HEK293 (cell line): ENCODE measurements at regions not wholly inside any gene's neighbourhood (a gene's known extent, or its start where the extent isn't known, plus 50 kb on each side); places are given as distances from the start of the nearest gene placed in this dataset.

Experiments
- CTCF ChIA-PET: fragments of 350-600 bp; formaldehyde crosslinking; extraction: SDS; loops from one replicate; lab custom pipeline; 2021; ENCODE audit warnings: antibody characterized with exemption; lab: Yijun Ruan, JAX
- POLR2A ChIA-PET: fragments of 300-600 bp; formaldehyde crosslinking; extraction: SDS; loops from one replicate; lab custom pipeline; 2020; ENCODE audit warnings: antibody characterized with exemption, inconsistent platforms; lab: Yijun Ruan, JAX
- H3K27ac ChIP-seq: fragments of 200-500 bp; sonication (Bioruptor generic); 2 replicates; pipeline ENCODE4 v1.5.1; 2014; ENCODE audit warnings: low read depth, low read length, control low read depth, inconsistent platforms; ENCODE audit errors: extremely low read depth
- H3K36me3 ChIP-seq, 2 experiments: fragments of 200-500 bp in 1 of 2; sonication (Bioruptor generic) in 1 of 2; 1 replicate in 1 of 2; 2 replicates in 1 of 2; pipeline ENCODE4 v1.5.1; 2014 to 2017; ENCODE audit warnings: inconsistent platforms in 2 of 2, low read length in 2 of 2; ENCODE audit not compliant: control insufficient read depth in 2 of 2, insufficient read depth in 1 of 2
- H3K4me1 ChIP-seq: fragments of 200-500 bp; sonication (Bioruptor generic); 2 replicates; pipeline ENCODE4 v1.5.1; 2014; ENCODE audit warnings: mild to moderate bottlenecking, low read length, inconsistent platforms; ENCODE audit not compliant: control insufficient read depth, insufficient read depth
- H3K4me3 ChIP-seq: 2 replicates; pipeline ENCODE4 v1.5.1; 2011; ENCODE audit warnings: low read depth, mild to moderate bottlenecking, control low read depth, low read length, moderate library complexity
- H3K9me3 ChIP-seq: fragments of 200-500 bp; sonication (Bioruptor generic); 2 replicates; pipeline ENCODE4 v1.5.1; 2014; ENCODE audit warnings: low read depth, low read length, inconsistent platforms; ENCODE audit not compliant: control insufficient read depth, insufficient read depth
- GFI1B ChIP-seq: fragments of 450-650 bp; formaldehyde crosslinking; IDR thresholded peaks from 2 replicates; pipeline ENCODE4 v1.5.1; 2016; ENCODE audit warnings: missing biosample characterization, missing genetic modification characterization
- MZF1 ChIP-seq: fragments of 450-650 bp; formaldehyde crosslinking; IDR thresholded peaks from 2 replicates; pipeline ENCODE4 v1.5.1; 2017; ENCODE audit warnings: missing biosample characterization, missing genetic modification characterization, borderline replicate concordance
- TCF7L2 ChIP-seq: IDR thresholded peaks from 2 replicates; pipeline ENCODE4 v1.6.1; 2011; ENCODE audit warnings: low read depth, mild to moderate bottlenecking, inconsistent platforms, low read length, moderate library complexity, borderline replicate concordance
- ZBTB8A ChIP-seq: fragments of 450-650 bp; formaldehyde crosslinking; IDR thresholded peaks from 2 replicates; pipeline ENCODE4 v1.5.1; 2016; ENCODE audit warnings: missing biosample characterization, missing genetic modification characterization
- ZFP41 ChIP-seq: fragments of 450-650 bp; formaldehyde crosslinking; IDR thresholded peaks from 2 replicates; pipeline ENCODE4 v1.5.1; 2016; ENCODE audit warnings: missing biosample characterization, missing genetic modification characterization, borderline replicate concordance
- ZNF140 ChIP-seq: fragments of 450-650 bp; formaldehyde crosslinking; IDR thresholded peaks from 2 replicates; pipeline ENCODE4 v1.5.1; 2016; ENCODE audit warnings: missing biosample characterization, missing genetic modification characterization
- ZNF157 ChIP-seq: fragments of 450-650 bp; formaldehyde crosslinking; IDR thresholded peaks from 2 replicates; pipeline ENCODE4 v1.5.1; 2016; ENCODE audit warnings: missing biosample characterization, missing genetic modification characterization
- ZNF23 ChIP-seq: fragments of 450-650 bp; formaldehyde crosslinking; IDR thresholded peaks from 2 replicates; pipeline ENCODE4 v1.5.1; 2016; ENCODE audit warnings: missing biosample characterization, missing genetic modification characterization, borderline replicate concordance
- ZNF239 ChIP-seq: fragments of 450-650 bp; formaldehyde crosslinking; IDR thresholded peaks from 2 replicates; pipeline ENCODE4 v1.5.1; 2016; ENCODE audit warnings: missing biosample characterization, missing genetic modification characterization
- ZNF266 ChIP-seq: fragments of 450-650 bp; formaldehyde crosslinking; IDR thresholded peaks from 2 replicates; pipeline ENCODE4 v1.5.1; 2016; ENCODE audit warnings: missing biosample characterization, missing genetic modification characterization, low read depth
- ZNF549 ChIP-seq: fragments of 450-650 bp; IDR thresholded peaks from 2 replicates; pipeline ENCODE4 v1.5.1; 2018; ENCODE audit warnings: missing biosample characterization, missing genetic modification characterization, mild to moderate bottlenecking, inconsistent platforms, moderate library complexity
- ZNF658 ChIP-seq: fragments of 450-650 bp; formaldehyde crosslinking; IDR thresholded peaks from 2 replicates; pipeline ENCODE4; 2016; ENCODE audit warnings: missing biosample characterization, missing genetic modification characterization
- ZNF830 ChIP-seq: fragments of 450-650 bp; IDR thresholded peaks from 2 replicates; pipeline ENCODE4 v1.5.0; 2018; ENCODE audit warnings: missing biosample characterization, missing genetic modification characterization, low read depth, mild to moderate bottlenecking, moderate library complexity
- TF ChIP-seq, protein P1 (sequence below): fragments of 450-650 bp; formaldehyde crosslinking; IDR thresholded peaks from 2 replicates; pipeline ENCODE4 v1.5.1; 2016; ENCODE audit warnings: missing biosample characterization, missing genetic modification characterization
- TF ChIP-seq, protein P2 (sequence below): fragments of 450-650 bp; formaldehyde crosslinking; IDR thresholded peaks from 2 replicates; pipeline ENCODE4 v1.5.0; 2017; ENCODE audit warnings: missing biosample characterization, missing genetic modification characterization, borderline replicate concordance
- TF ChIP-seq, protein P3 (sequence below): fragments of 450-650 bp; formaldehyde crosslinking; IDR thresholded peaks from 2 replicates; pipeline ENCODE4 v1.5.1; 2016; ENCODE audit warnings: missing biosample characterization, missing genetic modification characterization
- TF ChIP-seq, protein P4 (sequence below): fragments of 450-650 bp; formaldehyde crosslinking; conservative IDR thresholded peaks from 2 replicates; pipeline ENCODE4 v1.5.1; 2016; ENCODE audit warnings: low read depth, missing biosample characterization, missing genetic modification characterization
- TF ChIP-seq, protein P5 (sequence below): fragments of 450-650 bp; formaldehyde crosslinking; optimal IDR thresholded peaks from 2 replicates; pipeline ENCODE3; 2016; ENCODE audit warnings: missing biosample characterization, mild to moderate bottlenecking, missing genetic modification characterization
- TF ChIP-seq, protein P6 (sequence below): fragments of 450-650 bp; formaldehyde crosslinking; IDR thresholded peaks from 2 replicates; pipeline ENCODE4 v1.5.1; 2016; ENCODE audit warnings: missing biosample characterization, missing genetic modification characterization

DNA sequence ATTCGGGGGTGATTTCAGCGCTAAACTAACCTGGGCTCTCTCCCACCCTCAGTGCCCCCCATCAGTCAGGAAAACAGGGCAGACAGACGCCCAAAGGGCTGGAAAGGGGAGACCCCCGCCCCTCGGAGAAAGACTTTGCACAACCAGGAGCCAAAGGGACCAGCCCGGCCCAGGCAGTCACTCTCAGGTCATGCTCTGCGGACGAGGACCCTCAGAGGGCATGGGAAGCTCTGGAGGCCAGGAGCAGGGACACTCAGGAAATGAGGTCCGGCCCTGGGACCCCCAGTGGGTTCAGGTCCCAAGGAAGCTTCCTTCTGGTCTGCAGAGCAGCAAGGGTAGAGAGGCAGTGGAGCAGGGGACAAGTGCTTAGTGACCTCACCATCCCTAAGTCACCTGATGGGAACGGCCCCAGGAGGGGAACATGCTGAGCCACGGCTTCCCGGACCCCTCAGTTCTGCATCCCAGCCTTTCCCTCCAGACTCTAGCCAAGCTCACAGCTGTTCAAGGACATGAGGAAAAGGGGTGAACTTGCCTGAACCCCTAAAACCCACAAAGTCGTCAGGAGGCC lies 88.0 kb upstream of the GPC1 start (continued):
- TF ChIP-seq, protein P1, sequence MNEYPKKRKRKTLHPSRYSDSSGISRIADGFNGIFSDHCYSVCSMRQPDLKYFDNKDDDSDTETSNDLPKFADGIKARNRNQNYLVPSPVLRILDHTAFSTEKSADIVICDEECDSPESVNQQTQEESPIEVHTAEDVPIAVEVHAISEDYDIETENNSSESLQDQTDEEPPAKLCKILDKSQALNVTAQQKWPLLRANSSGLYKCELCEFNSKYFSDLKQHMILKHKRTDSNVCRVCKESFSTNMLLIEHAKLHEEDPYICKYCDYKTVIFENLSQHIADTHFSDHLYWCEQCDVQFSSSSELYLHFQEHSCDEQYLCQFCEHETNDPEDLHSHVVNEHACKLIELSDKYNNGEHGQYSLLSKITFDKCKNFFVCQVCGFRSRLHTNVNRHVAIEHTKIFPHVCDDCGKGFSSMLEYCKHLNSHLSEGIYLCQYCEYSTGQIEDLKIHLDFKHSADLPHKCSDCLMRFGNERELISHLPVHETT (tag by site-specific recombination) = no peak
- no peak for TF ChIP-seq MZF1 (tag by site-specific recombination)
- no peak for TF ChIP-seq TCF7L2
- TF ChIP-seq ZNF140 = no peak
- no peak for TF ChIP-seq ZNF549
- TF ChIP-seq, protein P2, sequence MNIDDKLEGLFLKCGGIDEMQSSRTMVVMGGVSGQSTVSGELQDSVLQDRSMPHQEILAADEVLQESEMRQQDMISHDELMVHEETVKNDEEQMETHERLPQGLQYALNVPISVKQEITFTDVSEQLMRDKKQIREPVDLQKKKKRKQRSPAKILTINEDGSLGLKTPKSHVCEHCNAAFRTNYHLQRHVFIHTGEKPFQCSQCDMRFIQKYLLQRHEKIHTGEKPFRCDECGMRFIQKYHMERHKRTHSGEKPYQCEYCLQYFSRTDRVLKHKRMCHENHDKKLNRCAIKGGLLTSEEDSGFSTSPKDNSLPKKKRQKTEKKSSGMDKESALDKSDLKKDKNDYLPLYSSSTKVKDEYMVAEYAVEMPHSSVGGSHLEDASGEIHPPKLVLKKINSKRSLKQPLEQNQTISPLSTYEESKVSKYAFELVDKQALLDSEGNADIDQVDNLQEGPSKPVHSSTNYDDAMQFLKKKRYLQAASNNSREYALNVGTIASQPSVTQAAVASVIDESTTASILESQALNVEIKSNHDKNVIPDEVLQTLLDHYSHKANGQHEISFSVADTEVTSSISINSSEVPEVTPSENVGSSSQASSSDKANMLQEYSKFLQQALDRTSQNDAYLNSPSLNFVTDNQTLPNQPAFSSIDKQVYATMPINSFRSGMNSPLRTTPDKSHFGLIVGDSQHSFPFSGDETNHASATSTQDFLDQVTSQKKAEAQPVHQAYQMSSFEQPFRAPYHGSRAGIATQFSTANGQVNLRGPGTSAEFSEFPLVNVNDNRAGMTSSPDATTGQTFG (tag by site-specific recombination) = no peak
- TF ChIP-seq ZNF157 (tag by site-specific recombination) = no peak
- TF ChIP-seq ZNF23 (tag by site-specific recombination) = no peak
- no peak for TF ChIP-seq ZFP41

DNA sequence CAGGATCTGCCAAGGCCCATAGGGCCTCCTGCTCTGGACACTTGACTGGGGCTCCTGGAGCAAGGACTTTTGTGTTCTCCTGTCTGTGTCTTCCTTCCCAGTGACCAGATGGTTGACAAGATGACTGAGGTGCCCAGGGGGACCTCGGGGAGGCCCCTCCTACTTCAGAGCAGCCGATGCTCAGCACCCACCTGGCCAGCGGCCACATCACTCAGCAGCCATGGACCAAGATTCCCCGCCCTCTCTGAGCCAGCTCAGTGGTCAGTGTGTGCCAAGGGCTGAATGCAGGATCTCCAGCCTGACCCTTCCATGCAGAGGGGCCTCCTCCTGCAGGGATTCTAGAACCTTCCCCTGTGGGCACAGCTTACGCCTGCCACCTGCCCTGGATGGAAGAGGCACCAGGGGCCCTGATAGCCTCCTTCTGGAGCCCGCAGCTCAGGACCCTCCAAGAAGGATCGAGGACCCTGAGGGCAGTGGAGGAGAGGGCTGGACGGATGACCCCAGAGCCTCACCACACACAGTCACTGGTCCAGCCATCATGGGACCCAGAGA lies 87.4 kb upstream of the GPC1 start:
- H3K9me3 ChIP-seq = no peaks in the 10 kb centered on the region
- POLR2A ChIA-PET = no interaction called here
- CTCF ChIA-PET = no interaction called here
- TF ChIP-seq ZNF658 (tag by site-specific recombination) = no peak
- TF ChIP-seq, protein P3, sequence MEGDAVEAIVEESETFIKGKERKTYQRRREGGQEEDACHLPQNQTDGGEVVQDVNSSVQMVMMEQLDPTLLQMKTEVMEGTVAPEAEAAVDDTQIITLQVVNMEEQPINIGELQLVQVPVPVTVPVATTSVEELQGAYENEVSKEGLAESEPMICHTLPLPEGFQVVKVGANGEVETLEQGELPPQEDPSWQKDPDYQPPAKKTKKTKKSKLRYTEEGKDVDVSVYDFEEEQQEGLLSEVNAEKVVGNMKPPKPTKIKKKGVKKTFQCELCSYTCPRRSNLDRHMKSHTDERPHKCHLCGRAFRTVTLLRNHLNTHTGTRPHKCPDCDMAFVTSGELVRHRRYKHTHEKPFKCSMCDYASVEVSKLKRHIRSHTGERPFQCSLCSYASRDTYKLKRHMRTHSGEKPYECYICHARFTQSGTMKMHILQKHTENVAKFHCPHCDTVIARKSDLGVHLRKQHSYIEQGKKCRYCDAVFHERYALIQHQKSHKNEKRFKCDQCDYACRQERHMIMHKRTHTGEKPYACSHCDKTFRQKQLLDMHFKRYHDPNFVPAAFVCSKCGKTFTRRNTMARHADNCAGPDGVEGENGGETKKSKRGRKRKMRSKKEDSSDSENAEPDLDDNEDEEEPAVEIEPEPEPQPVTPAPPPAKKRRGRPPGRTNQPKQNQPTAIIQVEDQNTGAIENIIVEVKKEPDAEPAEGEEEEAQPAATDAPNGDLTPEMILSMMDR = no peak
- no peak for TF ChIP-seq ZNF266 (tag by site-specific recombination)
- TF ChIP-seq, protein P4, sequence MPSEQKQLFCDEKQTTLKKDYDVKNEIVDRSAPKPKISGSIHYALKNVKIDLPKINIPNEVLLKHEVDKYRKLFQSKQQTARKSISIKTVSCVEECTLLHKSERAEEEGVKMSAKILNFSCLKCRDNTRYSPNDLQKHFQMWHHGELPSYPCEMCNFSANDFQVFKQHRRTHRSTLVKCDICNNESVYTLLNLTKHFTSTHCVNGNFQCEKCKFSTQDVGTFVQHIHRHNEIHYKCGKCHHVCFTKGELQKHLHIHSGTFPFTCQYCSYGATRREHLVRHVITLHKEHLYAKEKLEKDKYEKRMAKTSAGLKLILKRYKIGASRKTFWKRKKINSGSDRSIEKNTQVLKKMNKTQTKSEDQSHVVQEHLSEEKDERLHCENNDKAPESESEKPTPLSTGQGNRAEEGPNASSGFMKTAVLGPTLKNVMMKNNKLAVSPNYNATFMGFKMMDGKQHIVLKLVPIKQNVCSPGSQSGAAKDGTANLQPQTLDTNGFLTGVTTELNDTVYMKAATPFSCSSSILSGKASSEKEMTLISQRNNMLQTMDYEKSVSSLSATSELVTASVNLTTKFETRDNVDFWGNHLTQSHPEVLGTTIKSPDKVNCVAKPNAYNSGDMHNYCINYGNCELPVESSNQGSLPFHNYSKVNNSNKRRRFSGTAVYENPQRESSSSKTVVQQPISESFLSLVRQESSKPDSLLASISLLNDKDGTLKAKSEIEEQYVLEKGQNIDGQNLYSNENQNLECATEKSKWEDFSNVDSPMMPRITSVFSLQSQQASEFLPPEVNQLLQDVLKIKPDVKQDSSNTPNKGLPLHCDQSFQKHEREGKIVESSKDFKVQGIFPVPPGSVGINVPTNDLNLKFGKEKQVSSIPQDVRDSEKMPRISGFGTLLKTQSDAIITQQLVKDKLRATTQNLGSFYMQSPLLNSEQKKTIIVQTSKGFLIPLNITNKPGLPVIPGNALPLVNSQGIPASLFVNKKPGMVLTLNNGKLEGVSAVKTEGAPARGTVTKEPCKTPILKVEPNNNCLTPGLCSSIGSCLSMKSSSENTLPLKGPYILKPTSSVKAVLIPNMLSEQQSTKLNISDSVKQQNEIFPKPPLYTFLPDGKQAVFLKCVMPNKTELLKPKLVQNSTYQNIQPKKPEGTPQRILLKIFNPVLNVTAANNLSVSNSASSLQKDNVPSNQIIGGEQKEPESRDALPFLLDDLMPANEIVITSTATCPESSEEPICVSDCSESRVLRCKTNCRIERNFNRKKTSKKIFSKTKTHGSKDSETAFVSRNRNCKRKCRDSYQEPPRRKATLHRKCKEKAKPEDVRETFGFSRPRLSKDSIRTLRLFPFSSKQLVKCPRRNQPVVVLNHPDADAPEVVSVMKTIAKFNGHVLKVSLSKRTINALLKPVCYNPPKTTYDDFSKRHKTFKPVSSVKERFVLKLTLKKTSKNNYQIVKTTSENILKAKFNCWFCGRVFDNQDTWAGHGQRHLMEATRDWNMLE = no peak
- TF ChIP-seq ZNF830 (tag by site-specific recombination) = no peak
- TF ChIP-seq, protein P5, sequence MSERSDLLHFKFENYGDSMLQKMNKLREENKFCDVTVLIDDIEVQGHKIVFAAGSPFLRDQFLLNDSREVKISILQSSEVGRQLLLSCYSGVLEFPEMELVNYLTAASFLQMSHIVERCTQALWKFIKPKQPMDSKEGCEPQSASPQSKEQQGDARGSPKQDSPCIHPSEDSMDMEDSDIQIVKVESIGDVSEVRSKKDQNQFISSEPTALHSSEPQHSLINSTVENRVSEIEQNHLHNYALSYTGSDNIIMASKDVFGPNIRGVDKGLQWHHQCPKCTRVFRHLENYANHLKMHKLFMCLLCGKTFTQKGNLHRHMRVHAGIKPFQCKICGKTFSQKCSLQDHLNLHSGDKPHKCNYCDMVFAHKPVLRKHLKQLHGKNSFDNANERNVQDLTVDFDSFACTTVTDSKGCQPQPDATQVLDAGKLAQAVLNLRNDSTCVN (tag by site-specific recombination) = no peak
- TF ChIP-seq ZBTB8A = no peak
- TF ChIP-seq, protein P6, sequence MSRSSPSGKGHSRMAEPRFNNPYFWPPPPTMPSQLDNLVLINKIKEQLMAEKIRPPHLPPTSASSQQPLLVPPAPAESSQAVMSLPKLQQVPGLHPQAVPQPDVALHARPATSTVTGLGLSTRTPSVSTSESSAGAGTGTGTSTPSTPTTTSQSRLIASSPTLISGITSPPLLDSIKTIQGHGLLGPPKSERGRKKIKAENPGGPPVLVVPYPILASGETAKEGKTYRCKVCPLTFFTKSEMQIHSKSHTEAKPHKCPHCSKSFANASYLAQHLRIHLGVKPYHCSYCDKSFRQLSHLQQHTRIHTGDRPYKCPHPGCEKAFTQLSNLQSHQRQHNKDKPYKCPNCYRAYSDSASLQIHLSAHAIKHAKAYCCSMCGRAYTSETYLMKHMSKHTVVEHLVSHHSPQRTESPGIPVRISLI (tag by site-specific recombination) = no peak
- TF ChIP-seq GFI1B (tag by site-specific recombination) = no peak
- no peak for TF ChIP-seq ZNF239 (tag by site-specific recombination)

More for the DNA sequence above, 87.4 kb upstream of the GPC1 start:
- no peaks in the 10 kb centered on the region for H3K4me1 ChIP-seq
- H3K36me3 ChIP-seq = no peaks in the 10 kb centered on the region
- H3K4me3 ChIP-seq = no peak overlapping the region
- H3K27ac ChIP-seq = no peak overlapping the region
